PC-9 (cell line): ENCODE measurements at regions not wholly inside any gene's neighbourhood (a gene's known extent, or its start where the extent isn't known, plus 50 kb on each side); places are given as distances from the start of the nearest gene placed in this dataset.
"Not testable (repeated sequence)": the region's sequence is repeated elsewhere in the genome, so short reads cannot be mapped to it uniquely, and the experiment has no call there.

Experiments used
- CTCF ChIP-seq: fragments of 200-600 bp; sonication (generic); conservative IDR thresholded peaks from 2 replicates; pipeline ENCODE4 v1.6.1; 2017; ENCODE audit warnings: mixed run types, antibody characterized with exemption, mild to moderate bottlenecking, moderate library complexity
- EZH2 ChIP-seq: fragments of 200-600 bp; sonication (generic); IDR thresholded peaks from 2 replicates; pipeline ENCODE4 v1.8.0; 2017; ENCODE audit warnings: antibody characterized with exemption, low read depth

- peak; percentile 37; the same call in 1 of the 2 replicates for TF ChIP-seq CTCF
- TF ChIP-seq EZH2, result not testable (repeated sequence)
Observed at GRCh38 chr3:157581956-157582636, 78.9 kb upstream of the VEPH1 start.
